Muscle layer of colon (tissue), 2 donors: ENCODE measurements at regions not wholly inside any gene's neighbourhood (a gene's known extent, or its start where the extent isn't known, plus 50 kb on each side); places are given as distances from the start of the nearest gene placed in this dataset.
"Not testable (repeated sequence)": the region's sequence is repeated elsewhere in the genome, so short reads cannot be mapped to it uniquely, and the experiment has no call there.

Experiments used
- H3K27ac ChIP-seq: one replicate; pipeline ENCODE4 v1.7.0; 2013; ENCODE audit warnings: low read depth, mild to moderate bottlenecking, low read length, moderate library complexity
- H3K27me3 ChIP-seq, 2 donors: one replicate each; pipeline ENCODE4 v1.7.0; 2013; ENCODE audit warnings: low read length in 2 of 2, mild to moderate bottlenecking in 2 of 2; ENCODE audit not compliant: insufficient read depth in 2 of 2, control insufficient read depth in 1 of 2
- H3K36me3 ChIP-seq: one replicate; pipeline ENCODE4 v1.7.0; 2013; ENCODE audit warnings: mild to moderate bottlenecking, low read length; ENCODE audit not compliant: insufficient read depth
- H3K4me1 ChIP-seq: one replicate; pipeline ENCODE4 v1.7.0; 2013; ENCODE audit warnings: mild to moderate bottlenecking, low read length; ENCODE audit not compliant: insufficient read depth
- H3K4me3 ChIP-seq, 2 donors: one replicate each; pipeline ENCODE4 v1.7.0; 2013; ENCODE audit warnings: low read length in 2 of 2, low read depth in 1 of 2, mild to moderate bottlenecking in 1 of 2, moderate library complexity in 1 of 2
- H3K9ac ChIP-seq: one replicate; pipeline ENCODE4 v1.7.0; 2013; ENCODE audit warnings: low read length
- H3K9me3 ChIP-seq: one replicate; pipeline ENCODE4 v1.7.0; 2013; ENCODE audit warnings: mild to moderate bottlenecking, low read length
- donor health status: abdominal sarcoma.
- donor health status: Adenocarcinoma of cecum.

GRCh38 chr1:120598331-120598951, 125.3 kb upstream of the NBPF26 start:
- not testable (repeated sequence) for H3K27me3 ChIP-seq, H3K9me3 ChIP-seq, H3K27ac ChIP-seq, H3K36me3 ChIP-seq, H3K9ac ChIP-seq, H3K4me1 ChIP-seq, H3K4me3 ChIP-seq

GRCh38 chr1:120599511-120599910, 124.2 kb upstream of the NBPF26 start:
- H3K9me3 ChIP-seq = not testable (repeated sequence)

GRCh38 chr1:120600442-120601041, 123.2 kb upstream of the NBPF26 start:
- not testable (repeated sequence) for H3K4me3 ChIP-seq, H3K27ac ChIP-seq, H3K4me1 ChIP-seq, H3K36me3 ChIP-seq, H3K9ac ChIP-seq, H3K9me3 ChIP-seq, H3K27me3 ChIP-seq

More at GRCh38 chr1:120599511-120599910, 124.2 kb upstream of the NBPF26 start:
- H3K27me3 ChIP-seq, H3K9ac ChIP-seq, H3K4me3 ChIP-seq, H3K27ac ChIP-seq, H3K36me3 ChIP-seq, H3K4me1 ChIP-seq: not testable (repeated sequence)

- not testable (repeated sequence) for H3K4me3 ChIP-seq, H3K27ac ChIP-seq, H3K36me3 ChIP-seq, H3K9me3 ChIP-seq, H3K27me3 ChIP-seq, H3K4me1 ChIP-seq, H3K9ac ChIP-seq
Observed at GRCh38 chr1:120607882-120608281, 115.9 kb upstream of the NBPF26 start.

GRCh38 chr1:120608314-120609014, 115.3 kb upstream of the NBPF26 start:
- not testable (repeated sequence) for H3K4me3 ChIP-seq, H3K9ac ChIP-seq, H3K27ac ChIP-seq, H3K36me3 ChIP-seq, H3K4me1 ChIP-seq, H3K9me3 ChIP-seq, H3K27me3 ChIP-seq

GRCh38 chr1:120609015-120609573, 114.7 kb upstream of the NBPF26 start:
- H3K4me1 ChIP-seq, H3K4me3 ChIP-seq, H3K27ac ChIP-seq, H3K36me3 ChIP-seq, H3K9me3 ChIP-seq, H3K27me3 ChIP-seq, H3K9ac ChIP-seq: not testable (repeated sequence)

- not testable (repeated sequence) for H3K9me3 ChIP-seq, H3K4me1 ChIP-seq, H3K27ac ChIP-seq, H3K27me3 ChIP-seq, H3K36me3 ChIP-seq, H3K9ac ChIP-seq, H3K4me3 ChIP-seq
Observed at GRCh38 chr1:120609834-120610233, 113.9 kb upstream of the NBPF26 start.

- H3K4me3 ChIP-seq, H3K27ac ChIP-seq, H3K27me3 ChIP-seq, H3K36me3 ChIP-seq, H3K9me3 ChIP-seq, H3K4me1 ChIP-seq, H3K9ac ChIP-seq: not testable (repeated sequence)
Observed at GRCh38 chr1:120614931-120615639, 108.7 kb upstream of the NBPF26 start.

- H3K9me3 ChIP-seq, H3K27me3 ChIP-seq, H3K36me3 ChIP-seq, H3K9ac ChIP-seq, H3K4me1 ChIP-seq, H3K4me3 ChIP-seq, H3K27ac ChIP-seq: not testable (repeated sequence)
Observed at GRCh38 chr1:120617493-120617892, 106.3 kb upstream of the NBPF26 start.

GRCh38 chr1:120619867-120620692, 103.7 kb upstream of the NBPF26 start:
- H3K4me3 ChIP-seq, H3K27me3 ChIP-seq, H3K4me1 ChIP-seq, H3K9ac ChIP-seq, H3K27ac ChIP-seq, H3K36me3 ChIP-seq, H3K9me3 ChIP-seq: not testable (repeated sequence)

- H3K9ac ChIP-seq, H3K27me3 ChIP-seq, H3K36me3 ChIP-seq, H3K27ac ChIP-seq, H3K4me3 ChIP-seq, H3K4me1 ChIP-seq, H3K9me3 ChIP-seq: not testable (repeated sequence)
Observed at GRCh38 chr1:120620693-120620969, 103.1 kb upstream of the NBPF26 start.
